ENCODE measurements at regions not wholly inside any gene's neighbourhood (a gene's known extent, or its start where the extent isn't known, plus 50 kb on each side); places are given as distances from the start of the nearest gene placed in this dataset.
"Not testable (repeated sequence)": the region's sequence is repeated elsewhere in the genome, so short reads cannot be mapped to it uniquely, and the experiment has no call there.

- H3K4me3 Mint-ChIP-seq; H3K27me3 Mint-ChIP-seq; H3K4me1 Mint-ChIP-seq (ENCODE audit: unreplicated experiment); H3K27ac Mint-ChIP-seq; H3K36me3 Mint-ChIP-seq; DNase-seq (ENCODE audit: extremely low spot score, unreplicated experiment); H3K9me3 Mint-ChIP-seq: not testable (repeated sequence)
Measured at GRCh38 chr7:56352576-56352975, 236.4 kb upstream of the NUPR2 start.

- H3K36me3 Mint-ChIP-seq; H3K27ac Mint-ChIP-seq; DNase-seq (ENCODE audit: extremely low spot score, unreplicated experiment); H3K4me1 Mint-ChIP-seq (ENCODE audit: unreplicated experiment); H3K27me3 Mint-ChIP-seq; H3K4me3 Mint-ChIP-seq; H3K9me3 Mint-ChIP-seq: not testable (repeated sequence)
Measured at GRCh38 chr7:56351181-56351580, 235.0 kb upstream of the NUPR2 start.

GRCh38 chr7:56348311-56348710 is 232.1 kb upstream of the NUPR2 start:
- not testable (repeated sequence) for H3K4me3 Mint-ChIP-seq; H3K4me1 Mint-ChIP-seq (ENCODE audit: unreplicated experiment); H3K9me3 Mint-ChIP-seq; H3K27me3 Mint-ChIP-seq; DNase-seq (ENCODE audit: extremely low spot score, unreplicated experiment); H3K27ac Mint-ChIP-seq; H3K36me3 Mint-ChIP-seq

GRCh38 chr7:56328327-56328726 is 212.1 kb upstream of the NUPR2 start:
- not testable (repeated sequence) for H3K9me3 Mint-ChIP-seq; H3K27ac Mint-ChIP-seq; H3K36me3 Mint-ChIP-seq; DNase-seq (ENCODE audit: extremely low spot score, unreplicated experiment); H3K27me3 Mint-ChIP-seq; H3K4me1 Mint-ChIP-seq (ENCODE audit: unreplicated experiment); H3K4me3 Mint-ChIP-seq

- peaks cover 4% of the 10 kb centered on the region for H3K36me3 Mint-ChIP-seq
- TF ChIP-seq CTCF (conservative IDR thresholded peaks at IDR 0.05), result no peak
- H3K4me3 Mint-ChIP-seq, result no peak overlapping the region
- H3K27ac Mint-ChIP-seq, result no peak overlapping the region
- no peak for DNase-seq (ENCODE audit: extremely low spot score, unreplicated experiment)
- no peaks in the 10 kb centered on the region for H3K4me1 Mint-ChIP-seq (ENCODE audit: unreplicated experiment)
- peaks cover 21% of the 10 kb centered on the region for H3K9me3 Mint-ChIP-seq
- no peaks in the 10 kb centered on the region for H3K27me3 Mint-ChIP-seq
Measured at GRCh38 chr7:56290548-56290947, 174.3 kb upstream of the NUPR2 start.

- Mint-ChIP-seq H3K4me3 (no peak overlapping the region), H3K9me3 (peaks cover 26% of the 10 kb centered on the region), H3K27me3 (no peaks in the 10 kb centered on the region), H3K27ac (no peak overlapping the region), H3K36me3 (no peaks in the 10 kb centered on the region), H3K4me1 (ENCODE audit: unreplicated experiment) (no peaks in the 10 kb centered on the region)
- DNase-seq (ENCODE audit: extremely low spot score, unreplicated experiment), result no peak
- no peak for TF ChIP-seq CTCF (conservative IDR thresholded peaks at IDR 0.05)
Measured at GRCh38 chr7:56287429-56288138, 171.4 kb upstream of the NUPR2 start.

- Mint-ChIP-seq H3K27ac (no peak overlapping the region), H3K4me1 (ENCODE audit: unreplicated experiment) (no peaks in the 10 kb centered on the region), H3K4me3 (no peak overlapping the region), H3K36me3 (peaks cover 4% of the 10 kb centered on the region), H3K27me3 (no peaks in the 10 kb centered on the region), H3K9me3 (peaks cover 23% of the 10 kb centered on the region)
- no peak for TF ChIP-seq CTCF (conservative IDR thresholded peaks at IDR 0.05)
- no peak for DNase-seq (ENCODE audit: extremely low spot score, unreplicated experiment)
Measured at GRCh38 chr7:56256108-56256507, 139.9 kb upstream of the NUPR2 start.

- no peak for DNase-seq (ENCODE audit: extremely low spot score, unreplicated experiment)
- peaks cover 23% of the 10 kb centered on the region for H3K9me3 Mint-ChIP-seq
- H3K36me3 Mint-ChIP-seq, result no peaks in the 10 kb centered on the region
- no peaks in the 10 kb centered on the region for H3K27me3 Mint-ChIP-seq
- H3K4me1 Mint-ChIP-seq (ENCODE audit: unreplicated experiment), result no peaks in the 10 kb centered on the region
- no peak for TF ChIP-seq CTCF (conservative IDR thresholded peaks at IDR 0.05)
- H3K27ac Mint-ChIP-seq, result no peak overlapping the region
- no peak overlapping the region for H3K4me3 Mint-ChIP-seq
Measured at GRCh38 chr7:56250135-56250534, 133.9 kb upstream of the NUPR2 start.

All from type B pancreatic cell (in vitro differentiated cells).